OCI-LY7 (cell line): ENCODE measurements at regions not wholly inside any gene's neighbourhood (a gene's known extent, or its start where the extent isn't known, plus 50 kb on each side); places are given as distances from the start of the nearest gene placed in this dataset.

Experiments used
- CTCF ChIP-seq: fragments of 200-600 bp; sonication (generic); conservative IDR thresholded peaks from 2 replicates; pipeline ENCODE4 v1.5.1; 2014; ENCODE audit warnings: mild to moderate bottlenecking, antibody characterized with exemption, low read length, moderate library complexity, mixed read lengths
- EZH2phosphoT487 ChIP-seq: fragments of 200-600 bp; sonication (generic); IDR thresholded peaks from 2 replicates; pipeline ENCODE4 v1.6.1; 2018; ENCODE audit warnings: low read depth, borderline replicate concordance, mild to moderate bottlenecking, mixed run types, antibody characterized with exemption, low read length, moderate library complexity, mixed read lengths

- TF ChIP-seq CTCF (no peak), EZH2phosphoT487 (no peak)
Measured at GRCh38 chr4:106607558-106607957, 239.0 kb upstream of the GIMD1 start.
